ENCODE measurements at regions not wholly inside any gene's neighbourhood (a gene's known extent, or its start where the extent isn't known, plus 50 kb on each side); places are given as distances from the start of the nearest gene placed in this dataset.

- H3K9ac ChIP-seq (ENCODE audit: low read length) = no peak overlapping the region
- no peaks in the 10 kb centered on the region for H3K79me2 ChIP-seq (ENCODE audit: low read length)
- no peak overlapping the region for H3K4me2 ChIP-seq (ENCODE audit: low read depth, low read length)
- H3K36me3 ChIP-seq (replicated peaks; ENCODE audit: insufficient read depth, low read length) = no peaks in the 10 kb centered on the region
- H3K4me1 ChIP-seq (ENCODE audit: low read length) = no peaks in the 10 kb centered on the region
- TF ChIP-seq EZH2phosphoT487 (IDR thresholded peaks at IDR 0.05; ENCODE audit: low read length) (no peak), EZH2 (optimal IDR thresholded peaks at IDR 0.05; ENCODE audit: low read depth, low read length) (no peak)
- TF ChIP-seq, protein P1, sequence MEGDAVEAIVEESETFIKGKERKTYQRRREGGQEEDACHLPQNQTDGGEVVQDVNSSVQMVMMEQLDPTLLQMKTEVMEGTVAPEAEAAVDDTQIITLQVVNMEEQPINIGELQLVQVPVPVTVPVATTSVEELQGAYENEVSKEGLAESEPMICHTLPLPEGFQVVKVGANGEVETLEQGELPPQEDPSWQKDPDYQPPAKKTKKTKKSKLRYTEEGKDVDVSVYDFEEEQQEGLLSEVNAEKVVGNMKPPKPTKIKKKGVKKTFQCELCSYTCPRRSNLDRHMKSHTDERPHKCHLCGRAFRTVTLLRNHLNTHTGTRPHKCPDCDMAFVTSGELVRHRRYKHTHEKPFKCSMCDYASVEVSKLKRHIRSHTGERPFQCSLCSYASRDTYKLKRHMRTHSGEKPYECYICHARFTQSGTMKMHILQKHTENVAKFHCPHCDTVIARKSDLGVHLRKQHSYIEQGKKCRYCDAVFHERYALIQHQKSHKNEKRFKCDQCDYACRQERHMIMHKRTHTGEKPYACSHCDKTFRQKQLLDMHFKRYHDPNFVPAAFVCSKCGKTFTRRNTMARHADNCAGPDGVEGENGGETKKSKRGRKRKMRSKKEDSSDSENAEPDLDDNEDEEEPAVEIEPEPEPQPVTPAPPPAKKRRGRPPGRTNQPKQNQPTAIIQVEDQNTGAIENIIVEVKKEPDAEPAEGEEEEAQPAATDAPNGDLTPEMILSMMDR (IDR thresholded peaks at IDR 0.05; ENCODE audit: low read length) = no peak
- H3F3A ChIP-seq (ENCODE audit: insufficient read depth, low read length) = no peaks in the 10 kb centered on the region
- no peaks in the 10 kb centered on the region for H3K9me3 ChIP-seq (replicated peaks; ENCODE audit: insufficient read depth, low read length)
- no peak overlapping the region for H3K4me3 ChIP-seq (ENCODE audit: low read length)
- no peak overlapping the region for H3K27ac ChIP-seq (ENCODE audit: low read length)
- H2AFZ ChIP-seq (ENCODE audit: low read length) = no peak overlapping the region
- no peaks in the 10 kb centered on the region for H3K9me2 ChIP-seq (replicated peaks; ENCODE audit: insufficient read depth, low read length)
- H4K20me1 ChIP-seq (ENCODE audit: insufficient read depth, low read length) = no peaks in the 10 kb centered on the region
- H3K27me3 ChIP-seq (replicated peaks; ENCODE audit: insufficient read depth, low read length) = no peaks in the 10 kb centered on the region
- no peak for DNase-seq
Measured at GRCh38 chr18:1774261-1774660, 797.0 kb downstream of the METTL4 start.

GRCh38 chr18:1777843-1778242, 793.5 kb downstream of the METTL4 start:
- H3K4me3 ChIP-seq (ENCODE audit: low read length) = no peak overlapping the region
- no peak for DNase-seq
- no peak overlapping the region for H2AFZ ChIP-seq (ENCODE audit: low read length)
- no peaks in the 10 kb centered on the region for H3K9me3 ChIP-seq (replicated peaks; ENCODE audit: insufficient read depth, low read length)
- H3K36me3 ChIP-seq (replicated peaks; ENCODE audit: insufficient read depth, low read length) = no peaks in the 10 kb centered on the region
- H3K4me2 ChIP-seq (ENCODE audit: low read depth, low read length) = no peak overlapping the region
- no peaks in the 10 kb centered on the region for H3K4me1 ChIP-seq (ENCODE audit: low read length)
- no peaks in the 10 kb centered on the region for H4K20me1 ChIP-seq (ENCODE audit: insufficient read depth, low read length)
- no peak overlapping the region for H3K27ac ChIP-seq (ENCODE audit: low read length)
- no peaks in the 10 kb centered on the region for H3F3A ChIP-seq (ENCODE audit: insufficient read depth, low read length)
- TF ChIP-seq EZH2 (optimal IDR thresholded peaks at IDR 0.05; ENCODE audit: low read depth, low read length) = no peak
- no peak for TF ChIP-seq EZH2phosphoT487 (IDR thresholded peaks at IDR 0.05; ENCODE audit: low read length)
- TF ChIP-seq, protein P1 (IDR thresholded peaks at IDR 0.05; ENCODE audit: low read length) = no peak
- H3K9ac ChIP-seq (ENCODE audit: low read length) = no peak overlapping the region
- no peaks in the 10 kb centered on the region for H3K27me3 ChIP-seq (replicated peaks; ENCODE audit: insufficient read depth, low read length)
- H3K79me2 ChIP-seq (ENCODE audit: low read length) = no peaks in the 10 kb centered on the region
- H3K9me2 ChIP-seq (replicated peaks; ENCODE audit: insufficient read depth, low read length) = no peaks in the 10 kb centered on the region

- Histone ChIP-seq H3K4me3 (ENCODE audit: low read length) (no peak overlapping the region), H4K20me1 (ENCODE audit: insufficient read depth, low read length) (no peaks in the 10 kb centered on the region), H3K36me3 (replicated peaks; ENCODE audit: insufficient read depth, low read length) (no peaks in the 10 kb centered on the region), H3K9me3 (replicated peaks; ENCODE audit: insufficient read depth, low read length) (no peaks in the 10 kb centered on the region), H3F3A (ENCODE audit: insufficient read depth, low read length) (no peaks in the 10 kb centered on the region), H3K9ac (ENCODE audit: low read length) (no peak overlapping the region), H3K9me2 (replicated peaks; ENCODE audit: insufficient read depth, low read length) (no peaks in the 10 kb centered on the region), H3K27ac (ENCODE audit: low read length) (no peak overlapping the region), H2AFZ (ENCODE audit: low read length) (no peak overlapping the region), H3K27me3 (replicated peaks; ENCODE audit: insufficient read depth, low read length) (no peaks in the 10 kb centered on the region), H3K4me2 (ENCODE audit: low read depth, low read length) (no peak overlapping the region), H3K79me2 (ENCODE audit: low read length) (no peaks in the 10 kb centered on the region), H3K4me1 (ENCODE audit: low read length) (no peaks in the 10 kb centered on the region)
- DNase-seq = no peak
- no peak for TF ChIP-seq EZH2phosphoT487 (IDR thresholded peaks at IDR 0.05; ENCODE audit: low read length)
- no peak for TF ChIP-seq EZH2 (optimal IDR thresholded peaks at IDR 0.05; ENCODE audit: low read depth, low read length)
- TF ChIP-seq, protein P1 (IDR thresholded peaks at IDR 0.05; ENCODE audit: low read length) = no peak
Measured at GRCh38 chr18:1778496-1779178, 792.7 kb downstream of the METTL4 start.
